A673 (cell line): ENCODE measurements at regions not wholly inside any gene's neighbourhood (a gene's known extent, or its start where the extent isn't known, plus 50 kb on each side); places are given as distances from the start of the nearest gene placed in this dataset.

Source experiments
- BruUV-seq: library from RNA; stranded (reverse); fragments of 400-500 nt; replicated peaks from 2 replicates; lab custom pipeline; 2021; lab: Mats Ljungman, UMichigan
- CTCF ChIA-PET: fragments of 300-600 bp; sonication (Branson Sonifier 250); formaldehyde crosslinking; loops from one replicate; lab custom pipeline; 2022; ENCODE audit warnings: antibody characterized with exemption; lab: Charles Lee
- POLR2A ChIA-PET: fragments of 300-600 bp; sonication (Branson Sonifier 250); formaldehyde crosslinking; loops from one replicate; lab custom pipeline; 2022; ENCODE audit warnings: antibody characterized with exemption; ENCODE audit not compliant: low non-redundant PET; lab: Charles Lee
- DNase-seq: peaks from one replicate; pipeline ENCODE4 v3.0.0-alpha.2; 2015; ENCODE audit warnings: low spot score
- H3K27ac ChIP-seq: fragments of 200-600 bp; sonication (generic); 2 replicates; pipeline ENCODE4 v1.5.1; 2016; ENCODE audit warnings: mixed run types, low read depth, mild to moderate bottlenecking, mixed read lengths, antibody characterized with exemption, low read length; ENCODE audit not compliant: poor library complexity, severe bottlenecking
- H3K27me3 ChIP-seq: fragments of 200-600 bp; sonication (generic); replicated peaks from 2 replicates; pipeline ENCODE4 v1.6.1; 2017; ENCODE audit warnings: mixed run types, low read depth, mild to moderate bottlenecking, mixed read lengths, antibody characterized with exemption, low read length; ENCODE audit not compliant: insufficient read depth, poor library complexity
- H3K36me3 ChIP-seq: fragments of 200-600 bp; sonication (generic); 2 replicates; pipeline ENCODE4 v1.6.1; 2016; ENCODE audit warnings: mixed run types, mild to moderate bottlenecking, mixed read lengths, antibody characterized with exemption, low read length; ENCODE audit not compliant: insufficient read depth, poor library complexity, severe bottlenecking
- H3K4me1 ChIP-seq: fragments of 200-600 bp; sonication (generic); 2 replicates; pipeline ENCODE4 v1.6.1; 2017; ENCODE audit warnings: mixed run types, mild to moderate bottlenecking, mixed read lengths, antibody characterized with exemption, low read length; ENCODE audit not compliant: insufficient read depth, poor library complexity, severe bottlenecking
- H3K4me3 ChIP-seq: fragments of 200-600 bp; sonication (generic); 2 replicates; pipeline ENCODE4 v1.5.1; 2016; ENCODE audit warnings: low read depth, mixed run types, mild to moderate bottlenecking, mixed read lengths, low read length; ENCODE audit not compliant: poor library complexity, severe bottlenecking
- H3K9me3 ChIP-seq: fragments of 200-600 bp; sonication (generic); 2 replicates; pipeline ENCODE4 v1.6.1; 2016; ENCODE audit warnings: mixed run types, low read depth, mild to moderate bottlenecking, mixed read lengths, antibody characterized with exemption, low read length; ENCODE audit not compliant: poor library complexity, severe bottlenecking
- EZH2 ChIP-seq: fragments of 200-600 bp; sonication (generic); IDR thresholded peaks from 2 replicates; pipeline ENCODE4 v1.6.1; 2017; ENCODE audit warnings: borderline replicate concordance, low read depth, mild to moderate bottlenecking, mixed read lengths, antibody characterized with exemption, low read length; ENCODE audit not compliant: poor library complexity, severe bottlenecking
- intact Hi-C: fragments of 100-400 bp; cut with micrococcal nuclease; formaldehyde crosslinking; loops from one replicate; pipeline ENCODE4 v1.10.0; 2022; ENCODE audit not compliant: unreplicated experiment
- TF ChIP-seq, protein P1 (sequence below): fragments of 300-800, 200-600 bp; sonication (generic); conservative IDR thresholded peaks from 2 replicates; pipeline ENCODE4 v1.5.1; 2017; ENCODE audit warnings: low read depth, mild to moderate bottlenecking, antibody characterized with exemption, low read length, moderate library complexity, mixed read lengths

DNA sequence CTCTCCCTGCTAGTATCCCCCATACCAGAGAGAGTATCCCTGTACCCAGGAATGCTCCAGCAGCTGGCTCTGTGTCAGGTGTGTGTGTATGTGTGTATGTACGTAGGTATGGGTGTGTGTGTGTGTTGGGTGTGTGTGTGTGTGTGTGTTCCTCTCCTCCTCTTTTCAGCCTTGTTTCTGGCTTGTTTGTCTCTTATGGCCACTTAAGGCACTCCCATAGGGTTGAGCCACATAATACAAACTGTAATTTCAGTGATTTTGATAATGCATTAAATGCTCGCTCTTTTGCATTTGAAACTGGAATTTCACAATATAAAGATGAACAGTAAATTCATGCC lies 80.8 kb upstream of the SH3PXD2B start:
- Histone ChIP-seq H3K9me3 (no peaks in the 10 kb centered on the region), H3K27ac (no peak overlapping the region), H3K4me1 (no peaks in the 10 kb centered on the region), H3K4me3 (no peak overlapping the region), H3K36me3 (no peaks in the 10 kb centered on the region), H3K27me3 (no peaks in the 10 kb centered on the region)
- intact Hi-C loops = no loop called here
- POLR2A ChIA-PET = no interaction called here
- CTCF ChIA-PET = interaction anchor here (0.6 kb wide), 2 partner anchors 74 to 621 kb away, joined by 3 to 4 read pairs; no protein-coding TSS in a partner anchor
- BruUV-seq = no TSS peak
- DNase-seq = no peak
- no peak for TF ChIP-seq EZH2
- TF ChIP-seq, protein P1, sequence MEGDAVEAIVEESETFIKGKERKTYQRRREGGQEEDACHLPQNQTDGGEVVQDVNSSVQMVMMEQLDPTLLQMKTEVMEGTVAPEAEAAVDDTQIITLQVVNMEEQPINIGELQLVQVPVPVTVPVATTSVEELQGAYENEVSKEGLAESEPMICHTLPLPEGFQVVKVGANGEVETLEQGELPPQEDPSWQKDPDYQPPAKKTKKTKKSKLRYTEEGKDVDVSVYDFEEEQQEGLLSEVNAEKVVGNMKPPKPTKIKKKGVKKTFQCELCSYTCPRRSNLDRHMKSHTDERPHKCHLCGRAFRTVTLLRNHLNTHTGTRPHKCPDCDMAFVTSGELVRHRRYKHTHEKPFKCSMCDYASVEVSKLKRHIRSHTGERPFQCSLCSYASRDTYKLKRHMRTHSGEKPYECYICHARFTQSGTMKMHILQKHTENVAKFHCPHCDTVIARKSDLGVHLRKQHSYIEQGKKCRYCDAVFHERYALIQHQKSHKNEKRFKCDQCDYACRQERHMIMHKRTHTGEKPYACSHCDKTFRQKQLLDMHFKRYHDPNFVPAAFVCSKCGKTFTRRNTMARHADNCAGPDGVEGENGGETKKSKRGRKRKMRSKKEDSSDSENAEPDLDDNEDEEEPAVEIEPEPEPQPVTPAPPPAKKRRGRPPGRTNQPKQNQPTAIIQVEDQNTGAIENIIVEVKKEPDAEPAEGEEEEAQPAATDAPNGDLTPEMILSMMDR = no peak

DNA sequence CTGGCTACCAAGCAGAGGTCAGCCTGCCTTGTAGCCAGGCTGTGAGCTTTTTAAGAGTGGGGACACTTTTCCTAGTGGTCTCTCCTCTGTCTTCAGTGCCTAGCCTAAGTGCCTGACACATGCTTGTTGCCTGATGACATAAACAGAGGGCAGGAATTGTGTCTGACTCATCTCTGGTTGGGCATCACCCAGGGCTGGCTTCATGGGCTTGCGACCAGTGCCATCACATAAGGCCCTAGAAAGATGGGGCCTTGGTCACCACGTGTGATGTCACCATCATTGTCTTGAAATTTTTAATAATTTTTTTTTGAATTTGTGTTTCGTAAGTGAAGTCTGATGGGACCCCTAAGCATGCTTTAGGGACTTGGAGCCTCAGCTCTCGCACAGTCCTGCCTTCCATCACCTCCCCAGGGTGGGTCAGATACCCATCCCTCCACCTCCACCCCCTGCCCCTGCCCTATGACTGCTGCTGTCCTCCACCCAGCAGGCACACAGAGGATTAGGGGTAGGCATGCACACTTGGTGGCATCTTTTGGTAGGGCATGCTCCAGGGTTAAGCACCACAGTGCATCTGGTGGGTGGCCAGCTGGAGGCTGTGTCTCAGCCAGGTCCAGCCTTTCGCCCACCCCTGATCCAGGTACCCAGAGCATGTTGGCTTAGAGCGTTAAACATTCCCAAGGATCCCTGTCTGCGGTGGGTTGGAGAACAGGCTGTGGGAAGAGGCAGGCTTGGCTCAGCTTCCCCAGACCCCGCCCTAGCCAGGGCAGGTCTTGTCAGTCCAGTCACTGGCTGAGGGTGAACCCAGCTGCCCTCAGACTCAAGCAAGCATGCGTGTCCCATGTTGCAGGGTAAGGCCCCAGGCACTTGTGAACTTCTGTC lies 80.1 kb upstream of the SH3PXD2B start:
- intact Hi-C loops = no loop called here
- Histone ChIP-seq H3K4me3 (no peak overlapping the region), H3K27ac (no peak overlapping the region), H3K9me3 (no peaks in the 10 kb centered on the region), H3K36me3 (no peaks in the 10 kb centered on the region), H3K27me3 (no peaks in the 10 kb centered on the region), H3K4me1 (no peaks in the 10 kb centered on the region)
- CTCF ChIA-PET = interaction anchor here (0.6 kb wide), 2 partner anchors 73 to 622 kb away, joined by 3 to 4 read pairs; no protein-coding TSS in a partner anchor
- DNase-seq = no peak
- POLR2A ChIA-PET = no interaction called here
- TF ChIP-seq, protein P1 = no peak
- TF ChIP-seq EZH2 = no peak
- no TSS peak for BruUV-seq

DNA sequence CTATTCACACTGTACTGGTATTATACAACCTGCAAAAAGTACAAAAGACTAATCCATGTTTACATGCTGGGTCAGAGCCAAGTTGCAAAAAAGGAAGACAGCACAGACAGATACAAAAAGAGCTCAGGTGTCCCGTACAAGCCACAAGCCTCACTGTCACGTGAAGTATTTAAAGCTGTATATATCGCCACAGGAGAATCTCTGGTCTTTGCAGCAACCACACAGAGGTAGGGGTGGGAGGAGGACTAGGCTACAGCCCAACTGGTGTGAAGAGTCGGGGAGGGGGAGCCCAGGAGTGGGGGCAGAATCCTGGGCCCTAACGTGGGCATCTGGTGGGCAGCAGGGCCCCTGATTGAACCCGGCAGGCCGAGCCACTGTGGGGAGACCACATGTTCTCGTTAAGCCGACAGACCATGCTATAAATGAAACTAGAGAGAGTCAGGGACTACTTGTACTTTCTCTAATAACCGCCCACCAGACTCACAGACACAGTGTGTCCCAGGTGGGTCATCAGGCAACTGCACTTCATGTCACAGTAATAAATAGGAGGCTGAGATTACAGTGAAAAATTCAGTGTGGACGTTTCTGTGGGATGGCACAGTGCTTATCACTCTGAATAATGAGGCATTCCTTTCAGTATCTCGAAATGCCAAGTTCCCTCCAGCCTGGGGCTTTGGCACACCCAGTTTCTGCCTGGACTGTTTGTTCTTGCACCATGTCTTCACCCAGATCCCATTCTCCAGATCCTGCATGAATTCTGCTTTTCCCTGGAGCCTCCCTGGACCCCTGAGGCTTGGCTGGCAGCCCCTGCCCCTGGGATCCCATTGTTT lies 79.3 kb upstream of the SH3PXD2B start:
- Histone ChIP-seq H3K4me3 (no peak overlapping the region), H3K27me3 (no peaks in the 10 kb centered on the region), H3K4me1 (no peaks in the 10 kb centered on the region), H3K27ac (no peak overlapping the region), H3K36me3 (no peaks in the 10 kb centered on the region), H3K9me3 (no peaks in the 10 kb centered on the region)
- TF ChIP-seq, protein P1 = no peak
- TF ChIP-seq EZH2 = no peak
- no TSS peak for BruUV-seq
- intact Hi-C loops = no loop called here
- ChIA-PET CTCF (interaction anchor here (0.5 kb wide), 1 partner anchor 1442 kb away, joined by 6 read pairs; no protein-coding TSS in a partner anchor), POLR2A (no interaction called here)
- no peak for DNase-seq
